ENCODE measurements at regions not wholly inside any gene's neighbourhood (a gene's known extent, or its start where the extent isn't known, plus 50 kb on each side); places are given as distances from the start of the nearest gene placed in this dataset.

GRCh38 chr17:71237903-71238538 lies 882.8 kb upstream of the SOX9 start:
- POLR2A ChIA-PET (ENCODE audit: unreplicated experiment): no interaction called here
- intact Hi-C loops (cut with micrococcal nuclease): loop anchor here (1.0 to 10.0 kb wide), 8 partner anchors 119 to 883 kb away; partner anchors contain the start of gene SOX9
- Histone ChIP-seq H3F3A (ENCODE audit: low read length, unreplicated experiment) (no peaks in the 10 kb centered on the region), H3K4me1 (ENCODE audit: insufficient read depth, low read length) (peaks cover 4% of the 10 kb centered on the region; the same call in 1 of the 2 replicates), H3K9ac (ENCODE audit: low read length) (peak overlapping the region; percentile 21; the same call in 1 of the 2 replicates), H3K4me2 (ENCODE audit: low read length) (no peak overlapping the region), H2AFZ (ENCODE audit: low read length) (peak overlapping the region; percentile 52; the same call in 1 of the 2 replicates), H3K27me3 (ENCODE audit: low read length) (no peaks in the 10 kb centered on the region), H3K27ac (ENCODE audit: low read length) (peak overlapping the region; percentile 32), H3K4me3 (ENCODE audit: low read length) (no peak overlapping the region), H4K20me1 (ENCODE audit: low read length) (no peaks in the 10 kb centered on the region), H3K9me2 (replicated peaks; ENCODE audit: low read length) (no peaks in the 10 kb centered on the region), H3K79me2 (ENCODE audit: low read length) (no peaks in the 10 kb centered on the region), H3K9me3 (ENCODE audit: low read length) (no peaks in the 10 kb centered on the region), H3K36me3 (ENCODE audit: low read depth, low read length) (no peaks in the 10 kb centered on the region)
- peak; percentile 87 for DNase-seq
- no TSS peak for BruUV-seq (replicated peaks)
- TF ChIP-seq CTCF (conservative IDR thresholded peaks at IDR 0.05; ENCODE audit: low read depth, low read length) (peak; percentile 85), EZH2phosphoT487 (IDR thresholded peaks at IDR 0.05; ENCODE audit: borderline replicate concordance, low read length) (no peak), EZH2 (IDR thresholded peaks at IDR 0.05; ENCODE audit: low read length, unreplicated experiment) (no peak)
- ATAC-seq: peak; percentile 97
- CTCF ChIA-PET: interaction anchor here (0.6 kb wide), 1 partner anchor 532 kb away, joined by 3 read pairs; no protein-coding TSS in a partner anchor

- Histone ChIP-seq H3K9me2 (replicated peaks; ENCODE audit: low read length) (no peaks in the 10 kb centered on the region), H3K9me3 (ENCODE audit: low read length) (no peaks in the 10 kb centered on the region), H3K4me2 (ENCODE audit: low read length) (no peak overlapping the region), H3K4me1 (ENCODE audit: insufficient read depth, low read length) (no peaks in the 10 kb centered on the region), H3F3A (ENCODE audit: low read length, unreplicated experiment) (no peaks in the 10 kb centered on the region), H3K36me3 (ENCODE audit: low read depth, low read length) (no peaks in the 10 kb centered on the region), H3K79me2 (ENCODE audit: low read length) (no peaks in the 10 kb centered on the region), H3K4me3 (ENCODE audit: low read length) (no peak overlapping the region), H2AFZ (ENCODE audit: low read length) (no peak overlapping the region), H3K27me3 (ENCODE audit: low read length) (no peaks in the 10 kb centered on the region), H4K20me1 (ENCODE audit: low read length) (no peaks in the 10 kb centered on the region), H3K27ac (ENCODE audit: low read length) (no peak overlapping the region), H3K9ac (ENCODE audit: low read length) (no peak overlapping the region)
- ChIA-PET POLR2A (ENCODE audit: unreplicated experiment) (no interaction called here), CTCF (no interaction called here)
- intact Hi-C loops (cut with micrococcal nuclease): no loop called here
- DNase-seq: no peak
- TF ChIP-seq EZH2phosphoT487 (IDR thresholded peaks at IDR 0.05; ENCODE audit: borderline replicate concordance, low read length) (no peak), CTCF (conservative IDR thresholded peaks at IDR 0.05; ENCODE audit: low read depth, low read length) (no peak), EZH2 (IDR thresholded peaks at IDR 0.05; ENCODE audit: low read length, unreplicated experiment) (no peak)
- BruUV-seq (replicated peaks): no TSS peak
- no peak for ATAC-seq
Measured at GRCh38 chr17:71247441-71248015, 873.3 kb upstream of the SOX9 start.

GRCh38 chr17:71251276-71251675 lies 869.5 kb upstream of the SOX9 start:
- no peak overlapping the region for H3K4me2 ChIP-seq (ENCODE audit: low read length)
- POLR2A ChIA-PET (ENCODE audit: unreplicated experiment): no interaction called here
- H3K4me3 ChIP-seq (ENCODE audit: low read length): no peak overlapping the region
- H3K4me1 ChIP-seq (ENCODE audit: insufficient read depth, low read length): no peaks in the 10 kb centered on the region
- no TSS peak for BruUV-seq (replicated peaks)
- H3K79me2 ChIP-seq (ENCODE audit: low read length): no peaks in the 10 kb centered on the region
- DNase-seq (no peak), ATAC-seq (no peak)
- H3K36me3 ChIP-seq (ENCODE audit: low read depth, low read length): no peaks in the 10 kb centered on the region
- intact Hi-C loops (cut with micrococcal nuclease): no loop called here
- CTCF ChIA-PET: no interaction called here
- H3K9ac ChIP-seq (ENCODE audit: low read length): no peak overlapping the region
- no peaks in the 10 kb centered on the region for H3K27me3 ChIP-seq (ENCODE audit: low read length)
- no peaks in the 10 kb centered on the region for H4K20me1 ChIP-seq (ENCODE audit: low read length)
- H2AFZ ChIP-seq (ENCODE audit: low read length): no peak overlapping the region
- no peaks in the 10 kb centered on the region for H3F3A ChIP-seq (ENCODE audit: low read length, unreplicated experiment)
- H3K9me3 ChIP-seq (ENCODE audit: low read length): no peaks in the 10 kb centered on the region
- no peaks in the 10 kb centered on the region for H3K9me2 ChIP-seq (replicated peaks; ENCODE audit: low read length)
- no peak overlapping the region for H3K27ac ChIP-seq (ENCODE audit: low read length)
- TF ChIP-seq CTCF (conservative IDR thresholded peaks at IDR 0.05; ENCODE audit: low read depth, low read length) (no peak), EZH2 (IDR thresholded peaks at IDR 0.05; ENCODE audit: low read length, unreplicated experiment) (no peak), EZH2phosphoT487 (IDR thresholded peaks at IDR 0.05; ENCODE audit: borderline replicate concordance, low read length) (no peak)
